ENCODE measurements at regions not wholly inside any gene's neighbourhood (a gene's known extent, or its start where the extent isn't known, plus 50 kb on each side); places are given as distances from the start of the nearest gene placed in this dataset.

DNA sequence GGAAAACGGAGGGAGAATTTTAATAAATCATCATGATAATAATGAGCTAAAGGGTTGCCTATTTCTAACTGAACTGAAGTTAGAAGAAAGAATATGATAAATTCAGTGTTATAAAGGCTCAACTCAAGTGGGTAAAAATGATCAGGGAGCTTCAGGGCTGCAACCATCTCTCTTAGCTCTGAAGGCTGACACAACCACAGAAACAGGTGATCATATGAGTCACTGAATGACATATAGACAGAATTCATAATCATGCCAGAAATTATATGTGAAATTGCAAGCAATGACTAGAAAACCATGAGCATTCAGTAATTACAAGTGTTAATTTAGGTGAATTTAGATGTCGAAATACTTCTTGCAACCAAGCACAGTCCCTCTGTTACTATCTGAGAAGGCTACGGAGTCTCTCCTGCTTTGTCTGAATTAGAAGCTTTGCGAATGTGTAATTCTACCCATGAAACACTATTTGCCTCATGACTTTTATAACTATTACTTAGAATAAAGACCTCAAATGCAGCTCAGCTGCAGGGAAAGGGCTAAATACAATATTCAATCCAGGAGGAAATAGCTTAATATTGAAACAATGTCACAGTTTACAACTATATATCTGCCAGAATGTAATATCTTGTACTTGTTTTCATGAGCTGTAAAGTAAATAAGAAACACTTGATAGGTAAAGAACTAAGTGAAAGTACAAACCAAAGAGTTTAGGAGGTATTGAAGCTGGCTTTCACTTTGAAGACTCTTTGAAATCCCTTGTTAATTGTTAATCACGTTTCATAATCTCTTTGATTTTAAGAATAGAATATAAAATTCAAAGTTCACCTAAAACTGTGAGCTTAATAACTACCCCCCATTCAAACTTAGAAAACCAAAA is 1972.6 kb downstream of the ARAP2 start:
- Histone ChIP-seq H3K79me2 (ENCODE audit: insufficient read depth, low read length) (no peaks in the 10 kb centered on the region), H3K36me3 (ENCODE audit: insufficient read depth, low read length) (no peaks in the 10 kb centered on the region), H2AFZ (ENCODE audit: low read length) (no peak overlapping the region), H3K27me3 (ENCODE audit: insufficient read depth, low read length) (no peaks in the 10 kb centered on the region), H3K4me2 (ENCODE audit: low read length) (no peak overlapping the region), H3K9me2 (ENCODE audit: low read depth, low read length) (no peaks in the 10 kb centered on the region), H3K9ac (ENCODE audit: low read length) (no peak overlapping the region), H3F3A (ENCODE audit: insufficient read depth, low read length) (no peaks in the 10 kb centered on the region), H3K4me1 (ENCODE audit: insufficient read depth, low read length, severe bottlenecking) (no peaks in the 10 kb centered on the region), H3K4me3 (ENCODE audit: low read depth, low read length, poor library complexity, severe bottlenecking) (no peak overlapping the region), H3K27ac (ENCODE audit: low read depth, low read length, poor library complexity, severe bottlenecking) (no peak overlapping the region), H3K9me3 (ENCODE audit: low read length) (no peaks in the 10 kb centered on the region), H4K20me1 (ENCODE audit: insufficient read depth, low read length) (no peaks in the 10 kb centered on the region)
- TF ChIP-seq EZH2 (IDR thresholded peaks at IDR 0.05; ENCODE audit: borderline replicate concordance, low read length), result no peak
- no peak for TF ChIP-seq CTCF (IDR thresholded peaks at IDR 0.05; ENCODE audit: low read length)

- Histone ChIP-seq H3K79me2 (ENCODE audit: insufficient read depth, low read length) (no peaks in the 10 kb centered on the region), H2AFZ (ENCODE audit: low read length) (no peak overlapping the region), H3K27me3 (ENCODE audit: insufficient read depth, low read length) (no peaks in the 10 kb centered on the region), H4K20me1 (ENCODE audit: insufficient read depth, low read length) (no peaks in the 10 kb centered on the region), H3K9me2 (ENCODE audit: low read depth, low read length) (no peaks in the 10 kb centered on the region), H3K4me1 (ENCODE audit: insufficient read depth, low read length, severe bottlenecking) (no peaks in the 10 kb centered on the region), H3K4me3 (ENCODE audit: low read depth, low read length, poor library complexity, severe bottlenecking) (no peak overlapping the region), H3K9ac (ENCODE audit: low read length) (no peak overlapping the region), H3K36me3 (ENCODE audit: insufficient read depth, low read length) (no peaks in the 10 kb centered on the region), H3K4me2 (ENCODE audit: low read length) (no peak overlapping the region), H3K9me3 (ENCODE audit: low read length) (no peaks in the 10 kb centered on the region), H3F3A (ENCODE audit: insufficient read depth, low read length) (no peaks in the 10 kb centered on the region), H3K27ac (ENCODE audit: low read depth, low read length, poor library complexity, severe bottlenecking) (no peak overlapping the region)
- TF ChIP-seq EZH2 (IDR thresholded peaks at IDR 0.05; ENCODE audit: borderline replicate concordance, low read length) (no peak), CTCF (IDR thresholded peaks at IDR 0.05; ENCODE audit: low read length) (no peak)
These were observed 1965.3 kb downstream of the ARAP2 start for GRCh38 chr4:34279011-34279410.

DNA sequence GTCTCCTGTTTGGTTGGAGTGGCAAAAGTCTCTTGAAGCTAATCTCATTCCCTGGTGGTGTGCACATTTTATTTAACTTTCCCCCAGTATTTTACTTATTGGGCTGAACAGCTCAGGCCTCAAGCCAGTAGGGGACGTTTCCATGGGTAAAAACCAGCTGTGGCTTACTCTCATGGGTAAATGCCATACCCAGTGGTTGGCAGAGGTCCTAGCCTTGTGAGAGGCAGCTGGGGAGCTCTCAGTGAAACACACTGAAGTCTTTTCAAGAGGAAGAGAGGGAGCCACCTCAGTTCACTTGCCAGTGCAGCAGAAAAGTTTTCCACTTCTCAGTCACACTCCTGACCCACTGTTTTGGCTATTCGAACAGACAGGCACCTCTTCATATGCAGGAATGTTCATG is 1964.2 kb downstream of the ARAP2 start:
- TF ChIP-seq CTCF (IDR thresholded peaks at IDR 0.05; ENCODE audit: low read length) (no peak), EZH2 (IDR thresholded peaks at IDR 0.05; ENCODE audit: borderline replicate concordance, low read length) (no peak)
- Histone ChIP-seq H3K27me3 (ENCODE audit: insufficient read depth, low read length) (no peaks in the 10 kb centered on the region), H3K27ac (ENCODE audit: low read depth, low read length, poor library complexity, severe bottlenecking) (no peak overlapping the region), H3K9me2 (ENCODE audit: low read depth, low read length) (no peaks in the 10 kb centered on the region), H3F3A (ENCODE audit: insufficient read depth, low read length) (no peaks in the 10 kb centered on the region), H2AFZ (ENCODE audit: low read length) (no peak overlapping the region), H3K9ac (ENCODE audit: low read length) (no peak overlapping the region), H3K79me2 (ENCODE audit: insufficient read depth, low read length) (no peaks in the 10 kb centered on the region), H3K4me2 (ENCODE audit: low read length) (no peak overlapping the region), H3K4me1 (ENCODE audit: insufficient read depth, low read length, severe bottlenecking) (no peaks in the 10 kb centered on the region), H3K4me3 (ENCODE audit: low read depth, low read length, poor library complexity, severe bottlenecking) (no peak overlapping the region), H3K9me3 (ENCODE audit: low read length) (no peaks in the 10 kb centered on the region), H4K20me1 (ENCODE audit: insufficient read depth, low read length) (no peaks in the 10 kb centered on the region), H3K36me3 (ENCODE audit: insufficient read depth, low read length) (no peaks in the 10 kb centered on the region)

Measured in OCI-LY1 (cell line).